ENCODE measurements at regions not wholly inside any gene's neighbourhood (a gene's known extent, or its start where the extent isn't known, plus 50 kb on each side); places are given as distances from the start of the nearest gene placed in this dataset.

DNA sequence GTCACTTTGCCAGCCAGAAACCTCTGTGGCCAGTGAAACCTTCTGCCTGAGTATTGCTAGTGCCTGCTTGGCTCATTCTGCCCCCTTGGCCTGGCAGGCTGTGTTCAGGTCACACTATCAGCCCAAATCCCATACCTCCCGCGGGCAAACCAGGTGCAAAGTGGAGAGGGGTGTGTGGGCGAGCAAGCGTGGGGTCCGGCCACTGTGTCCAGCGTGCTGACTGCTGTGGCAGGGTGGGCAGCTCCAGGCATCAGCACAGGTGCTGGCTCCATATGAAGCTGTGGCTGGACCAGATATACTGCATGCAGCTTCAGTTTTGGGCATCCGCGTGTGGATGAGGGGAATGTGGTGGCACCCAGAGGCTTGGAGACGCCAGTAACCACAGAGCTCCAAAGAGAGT lies 576.5 kb upstream of the EDIL3 start:
- peak; percentile 50 for DNase-seq
- H3K27me3 ChIP-seq, result no peaks in the 10 kb centered on the region
- 85 to 96% methylated on average over 9 of the region's 9 CpGs for WGBS, 2 donors
- H3K4me3 ChIP-seq, result no peak overlapping the region
- no peak overlapping the region for H3K27ac ChIP-seq
- intact Hi-C loops (cut with DNase I), result no loop called here
- no peaks in the 10 kb centered on the region for H3K36me3 ChIP-seq
- TF ChIP-seq POLR2A (IDR thresholded peaks at IDR 0.05) (no peak), EP300 (IDR thresholded peaks at IDR 0.05) (no peak), POLR2AphosphoS5 (IDR thresholded peaks at IDR 0.05) (no peak)
- TF ChIP-seq, protein P1, sequence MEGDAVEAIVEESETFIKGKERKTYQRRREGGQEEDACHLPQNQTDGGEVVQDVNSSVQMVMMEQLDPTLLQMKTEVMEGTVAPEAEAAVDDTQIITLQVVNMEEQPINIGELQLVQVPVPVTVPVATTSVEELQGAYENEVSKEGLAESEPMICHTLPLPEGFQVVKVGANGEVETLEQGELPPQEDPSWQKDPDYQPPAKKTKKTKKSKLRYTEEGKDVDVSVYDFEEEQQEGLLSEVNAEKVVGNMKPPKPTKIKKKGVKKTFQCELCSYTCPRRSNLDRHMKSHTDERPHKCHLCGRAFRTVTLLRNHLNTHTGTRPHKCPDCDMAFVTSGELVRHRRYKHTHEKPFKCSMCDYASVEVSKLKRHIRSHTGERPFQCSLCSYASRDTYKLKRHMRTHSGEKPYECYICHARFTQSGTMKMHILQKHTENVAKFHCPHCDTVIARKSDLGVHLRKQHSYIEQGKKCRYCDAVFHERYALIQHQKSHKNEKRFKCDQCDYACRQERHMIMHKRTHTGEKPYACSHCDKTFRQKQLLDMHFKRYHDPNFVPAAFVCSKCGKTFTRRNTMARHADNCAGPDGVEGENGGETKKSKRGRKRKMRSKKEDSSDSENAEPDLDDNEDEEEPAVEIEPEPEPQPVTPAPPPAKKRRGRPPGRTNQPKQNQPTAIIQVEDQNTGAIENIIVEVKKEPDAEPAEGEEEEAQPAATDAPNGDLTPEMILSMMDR (IDR thresholded peaks at IDR 0.05), result no peak
- no peaks in the 10 kb centered on the region for H3K9me3 ChIP-seq
- H3K4me1 ChIP-seq, result no peaks in the 10 kb centered on the region

- no peaks in the 10 kb centered on the region for H3K36me3 ChIP-seq
- no peaks in the 10 kb centered on the region for H3K27me3 ChIP-seq
- TF ChIP-seq, protein P1 (IDR thresholded peaks at IDR 0.05), result no peak
- no peak for TF ChIP-seq EP300 (IDR thresholded peaks at IDR 0.05)
- no peak for TF ChIP-seq POLR2AphosphoS5 (IDR thresholded peaks at IDR 0.05)
- TF ChIP-seq POLR2A (IDR thresholded peaks at IDR 0.05), result no peak
- WGBS, 2 donors, result 53 to 73% methylated on average over 3 of the region's 3 CpGs
- intact Hi-C loops (cut with DNase I), result no loop called here
- H3K4me3 ChIP-seq, result no peak overlapping the region
- no peaks in the 10 kb centered on the region for H3K9me3 ChIP-seq
- H3K4me1 ChIP-seq, result no peaks in the 10 kb centered on the region
- no peak for DNase-seq
- H3K27ac ChIP-seq, result no peak overlapping the region
These were observed 577.2 kb upstream of the EDIL3 start for GRCh38 chr5:84961903-84962302.

GRCh38 chr5:84983093-84983492 lies 598.4 kb upstream of the EDIL3 start:
- Histone ChIP-seq H3K27me3 (no peaks in the 10 kb centered on the region), H3K4me1 (no peaks in the 10 kb centered on the region), H3K36me3 (no peaks in the 10 kb centered on the region), H3K9me3 (no peaks in the 10 kb centered on the region), H3K4me3 (no peak overlapping the region), H3K27ac (no peak overlapping the region)
- WGBS, 2 donors, result 50 to 68% methylated on average over 2 of the region's 2 CpGs
- DNase-seq, result no peak
- TF ChIP-seq, protein P1 (IDR thresholded peaks at IDR 0.05), result no peak
- TF ChIP-seq POLR2A (IDR thresholded peaks at IDR 0.05) (no peak), EP300 (IDR thresholded peaks at IDR 0.05) (no peak), POLR2AphosphoS5 (IDR thresholded peaks at IDR 0.05) (no peak)
- intact Hi-C loops (cut with DNase I), result no loop called here

- 30 to 46% methylated on average over 3 of the region's 3 CpGs for WGBS, 2 donors
- intact Hi-C loops (cut with DNase I), result no loop called here
- no peaks in the 10 kb centered on the region for H3K4me1 ChIP-seq
- H3K27me3 ChIP-seq, result no peaks in the 10 kb centered on the region
- H3K4me3 ChIP-seq, result no peak overlapping the region
- H3K27ac ChIP-seq, result no peak overlapping the region
- H3K9me3 ChIP-seq, result no peaks in the 10 kb centered on the region
- TF ChIP-seq POLR2AphosphoS5 (IDR thresholded peaks at IDR 0.05), result no peak
- TF ChIP-seq POLR2A (IDR thresholded peaks at IDR 0.05), result no peak
- TF ChIP-seq, protein P1 (IDR thresholded peaks at IDR 0.05), result no peak
- no peak for TF ChIP-seq EP300 (IDR thresholded peaks at IDR 0.05)
- DNase-seq, result no peak
- no peaks in the 10 kb centered on the region for H3K36me3 ChIP-seq
These were observed 600.5 kb upstream of the EDIL3 start for GRCh38 chr5:84985148-84985547.

DNA sequence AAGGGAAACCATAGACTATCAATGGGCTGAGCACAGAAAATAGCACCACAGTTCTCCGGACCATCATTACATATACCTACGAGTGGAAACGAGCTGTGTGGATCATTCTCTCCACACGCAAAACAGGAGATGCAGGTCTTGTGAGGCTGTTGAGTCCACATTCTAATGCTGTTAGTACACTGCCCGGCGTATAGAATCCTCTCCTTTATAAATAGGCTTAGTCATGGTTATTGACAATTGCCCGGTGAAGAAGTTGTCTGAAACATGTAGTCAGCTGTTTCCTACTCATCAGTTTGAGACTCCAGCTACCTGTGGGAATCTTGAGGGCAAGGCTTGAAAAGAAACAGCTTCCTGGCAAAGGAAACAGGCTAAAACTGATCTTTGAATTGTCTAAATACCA lies 602.0 kb upstream of the EDIL3 start:
- intact Hi-C loops (cut with DNase I), result no loop called here
- Histone ChIP-seq H3K9me3 (no peaks in the 10 kb centered on the region), H3K36me3 (no peaks in the 10 kb centered on the region), H3K27ac (no peak overlapping the region), H3K4me1 (no peaks in the 10 kb centered on the region), H3K27me3 (no peaks in the 10 kb centered on the region), H3K4me3 (no peak overlapping the region)
- DNase-seq, result no peak
- no peak for TF ChIP-seq EP300 (IDR thresholded peaks at IDR 0.05)
- no peak for TF ChIP-seq POLR2A (IDR thresholded peaks at IDR 0.05)
- TF ChIP-seq, protein P1 (IDR thresholded peaks at IDR 0.05), result no peak
- no peak for TF ChIP-seq POLR2AphosphoS5 (IDR thresholded peaks at IDR 0.05)
- 75 to 82% methylated on average over 7 of the region's 7 CpGs for WGBS, 2 donors
